ENCODE measurements at regions not wholly inside any gene's neighbourhood (a gene's known extent, or its start where the extent isn't known, plus 50 kb on each side); places are given as distances from the start of the nearest gene placed in this dataset.

DNA sequence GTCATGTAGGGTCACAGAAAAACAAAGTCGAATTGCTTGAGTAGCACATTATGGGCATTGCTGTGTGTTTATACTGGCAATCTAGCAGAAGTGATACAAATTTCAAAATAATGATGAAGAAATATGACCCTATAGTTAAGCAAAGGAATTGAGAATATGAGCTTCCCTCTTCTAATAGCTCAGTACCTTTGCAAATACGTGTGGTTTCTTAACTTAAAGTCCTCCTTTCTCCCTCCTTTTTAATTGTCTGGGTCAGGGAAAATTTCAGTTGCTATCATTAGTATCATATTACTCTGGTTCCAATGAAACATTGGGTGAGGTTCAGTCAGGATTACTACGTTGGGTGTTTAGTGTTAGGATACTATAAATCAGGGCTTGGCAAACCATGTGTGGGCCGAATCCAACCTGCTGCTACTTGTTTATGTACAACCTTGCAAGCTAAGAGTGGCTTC is 166.8 kb upstream of the CARMIL1 start:
- Histone ChIP-seq H3K36me3 (ENCODE audit: control insufficient read depth, insufficient read depth, low read length) (no peaks in the 10 kb centered on the region), H3K27me3 (ENCODE audit: control insufficient read depth, insufficient read depth, low read length) (no peaks in the 10 kb centered on the region), H3K4me3 (ENCODE audit: low read depth, low read length) (no peak overlapping the region)
- FAIRE-seq: no peak
- TF ChIP-seq, protein P1, sequence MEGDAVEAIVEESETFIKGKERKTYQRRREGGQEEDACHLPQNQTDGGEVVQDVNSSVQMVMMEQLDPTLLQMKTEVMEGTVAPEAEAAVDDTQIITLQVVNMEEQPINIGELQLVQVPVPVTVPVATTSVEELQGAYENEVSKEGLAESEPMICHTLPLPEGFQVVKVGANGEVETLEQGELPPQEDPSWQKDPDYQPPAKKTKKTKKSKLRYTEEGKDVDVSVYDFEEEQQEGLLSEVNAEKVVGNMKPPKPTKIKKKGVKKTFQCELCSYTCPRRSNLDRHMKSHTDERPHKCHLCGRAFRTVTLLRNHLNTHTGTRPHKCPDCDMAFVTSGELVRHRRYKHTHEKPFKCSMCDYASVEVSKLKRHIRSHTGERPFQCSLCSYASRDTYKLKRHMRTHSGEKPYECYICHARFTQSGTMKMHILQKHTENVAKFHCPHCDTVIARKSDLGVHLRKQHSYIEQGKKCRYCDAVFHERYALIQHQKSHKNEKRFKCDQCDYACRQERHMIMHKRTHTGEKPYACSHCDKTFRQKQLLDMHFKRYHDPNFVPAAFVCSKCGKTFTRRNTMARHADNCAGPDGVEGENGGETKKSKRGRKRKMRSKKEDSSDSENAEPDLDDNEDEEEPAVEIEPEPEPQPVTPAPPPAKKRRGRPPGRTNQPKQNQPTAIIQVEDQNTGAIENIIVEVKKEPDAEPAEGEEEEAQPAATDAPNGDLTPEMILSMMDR (IDR thresholded peaks at IDR 0.05; ENCODE audit: insufficient read depth, low read length, severe bottlenecking): no peak
- peak; percentile 93 for DNase-seq (ENCODE audit: low read depth)

DNA sequence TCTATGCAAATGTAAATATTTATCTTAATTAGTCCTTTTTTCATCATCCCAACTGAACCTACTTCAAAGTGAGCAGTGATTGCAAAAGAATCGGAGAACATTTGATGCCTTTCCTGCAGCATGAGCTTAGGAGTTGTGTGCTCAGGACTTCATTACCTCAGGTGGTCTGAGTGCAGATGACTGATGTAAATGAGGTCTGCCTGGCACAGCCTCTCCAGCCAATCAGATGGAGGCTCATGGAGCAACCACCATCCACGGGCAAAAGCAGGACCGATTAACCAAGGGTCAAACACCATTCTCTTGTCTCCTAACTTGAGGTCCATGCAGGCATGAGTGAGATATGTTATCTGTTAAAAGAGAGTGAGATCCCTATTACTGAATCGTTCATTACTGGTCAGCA is 165.7 kb upstream of the CARMIL1 start:
- no peaks in the 10 kb centered on the region for H3K27me3 ChIP-seq (ENCODE audit: control insufficient read depth, insufficient read depth, low read length)
- TF ChIP-seq, protein P1 (IDR thresholded peaks at IDR 0.05; ENCODE audit: insufficient read depth, low read length, severe bottlenecking): no peak
- FAIRE-seq (no peak), DNase-seq (ENCODE audit: low read depth) (no peak)
- no peaks in the 10 kb centered on the region for H3K36me3 ChIP-seq (ENCODE audit: control insufficient read depth, insufficient read depth, low read length)
- no peak overlapping the region for H3K4me3 ChIP-seq (ENCODE audit: low read depth, low read length)

DNA sequence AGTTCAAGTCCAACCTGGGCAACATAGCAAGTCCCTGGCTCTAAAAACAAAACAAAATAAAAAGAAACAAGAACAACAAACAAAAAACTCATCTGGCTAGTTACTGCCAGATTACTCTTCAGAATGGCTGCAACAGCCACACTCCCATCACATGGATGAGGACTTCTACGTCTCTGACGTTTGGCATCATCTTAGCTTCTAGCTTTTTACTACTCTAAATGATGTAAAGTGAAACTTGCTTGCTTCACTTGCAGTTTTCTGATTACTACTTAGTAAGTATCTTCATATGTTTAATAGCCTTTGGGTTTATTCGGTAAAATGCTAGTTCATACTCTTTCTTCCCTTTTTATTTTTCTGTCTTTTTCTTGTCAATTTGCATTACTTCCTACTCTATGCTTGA is 161.1 kb upstream of the CARMIL1 start:
- no peaks in the 10 kb centered on the region for H3K27me3 ChIP-seq (ENCODE audit: control insufficient read depth, insufficient read depth, low read length)
- DNase-seq (ENCODE audit: low read depth) (no peak), FAIRE-seq (no peak)
- no peak overlapping the region for H3K4me3 ChIP-seq (ENCODE audit: low read depth, low read length)
- no peaks in the 10 kb centered on the region for H3K36me3 ChIP-seq (ENCODE audit: control insufficient read depth, insufficient read depth, low read length)
- TF ChIP-seq, protein P1 (IDR thresholded peaks at IDR 0.05; ENCODE audit: insufficient read depth, low read length, severe bottlenecking): no peak

DNA sequence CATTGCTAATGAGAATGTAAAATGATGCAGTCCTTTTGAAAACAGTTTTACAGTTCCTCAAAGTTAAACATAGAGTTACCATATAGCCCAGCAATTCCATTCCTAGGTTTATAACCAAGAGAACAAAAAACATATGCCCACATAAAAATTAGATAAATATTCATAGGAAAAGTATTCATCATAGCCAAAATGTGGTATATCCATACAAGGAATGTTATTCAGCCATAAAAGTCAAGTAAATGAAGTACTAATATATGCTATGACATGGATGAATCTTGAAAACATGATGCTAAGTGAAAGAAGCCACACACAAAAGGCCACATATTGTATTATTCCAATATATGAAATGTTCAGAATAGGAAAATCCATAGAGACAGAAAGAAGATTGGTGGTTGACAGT is 158.0 kb upstream of the CARMIL1 start:
- H3K27me3 ChIP-seq (ENCODE audit: control insufficient read depth, insufficient read depth, low read length): no peaks in the 10 kb centered on the region
- DNase-seq (ENCODE audit: low read depth) (no peak), FAIRE-seq (no peak)
- no peaks in the 10 kb centered on the region for H3K36me3 ChIP-seq (ENCODE audit: control insufficient read depth, insufficient read depth, low read length)
- TF ChIP-seq, protein P1 (IDR thresholded peaks at IDR 0.05; ENCODE audit: insufficient read depth, low read length, severe bottlenecking): no peak
- H3K4me3 ChIP-seq (ENCODE audit: low read depth, low read length): no peak overlapping the region

DNA sequence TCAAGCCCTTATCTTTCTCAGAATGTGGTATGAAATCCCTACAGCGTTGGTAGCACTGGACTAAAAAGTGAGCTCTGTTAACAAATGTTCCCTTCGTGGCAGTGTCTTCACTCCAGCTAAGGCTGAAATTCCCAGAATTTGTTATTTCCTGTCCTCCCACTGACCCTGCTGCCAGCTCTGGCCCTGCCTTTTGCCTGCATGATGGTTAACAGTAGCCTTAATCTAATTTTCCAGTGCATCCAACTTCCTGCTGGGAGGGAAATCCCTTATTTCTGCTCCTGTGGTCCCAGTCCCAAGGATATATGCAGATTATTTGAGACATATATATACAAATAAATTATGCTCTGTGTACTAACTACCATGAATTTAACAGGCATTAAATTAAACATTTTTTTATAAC is 157.2 kb upstream of the CARMIL1 start:
- no peaks in the 10 kb centered on the region for H3K27me3 ChIP-seq (ENCODE audit: control insufficient read depth, insufficient read depth, low read length)
- no peaks in the 10 kb centered on the region for H3K36me3 ChIP-seq (ENCODE audit: control insufficient read depth, insufficient read depth, low read length)
- TF ChIP-seq, protein P1 (IDR thresholded peaks at IDR 0.05; ENCODE audit: insufficient read depth, low read length, severe bottlenecking): no peak
- no peak for FAIRE-seq
- H3K4me3 ChIP-seq (ENCODE audit: low read depth, low read length): no peak overlapping the region
- DNase-seq (ENCODE audit: low read depth): no peak

DNA sequence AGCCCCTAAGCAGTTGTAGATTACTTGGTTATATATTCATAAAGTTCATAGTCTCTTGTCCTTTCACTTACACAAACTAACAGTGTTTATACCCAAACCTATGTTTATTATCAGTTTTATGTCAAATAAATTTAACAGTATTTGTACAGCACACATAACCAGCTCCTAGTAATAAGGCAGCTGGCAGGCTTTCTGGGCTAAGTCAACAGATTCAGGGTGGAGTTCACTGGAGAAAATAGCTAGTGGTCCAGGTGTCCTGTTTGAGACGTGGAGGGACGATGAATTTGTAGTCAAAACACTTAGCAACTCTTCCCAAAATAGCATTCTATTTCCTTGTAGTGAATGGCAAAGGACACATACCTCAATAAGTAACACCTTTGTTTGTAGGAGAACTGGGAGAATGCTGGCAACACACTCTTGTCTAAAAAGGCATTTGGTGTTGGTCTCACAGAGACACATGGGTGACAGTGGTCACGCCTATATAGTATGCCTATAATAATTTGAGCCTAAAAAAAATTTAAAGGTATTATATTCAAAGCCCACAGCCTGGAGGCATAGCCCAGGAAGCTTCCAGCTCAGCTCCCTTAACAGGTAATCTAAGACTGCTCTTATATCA is 156.4 kb upstream of the CARMIL1 start:
- no peak for DNase-seq (ENCODE audit: low read depth)
- no peak for FAIRE-seq
- H3K27me3 ChIP-seq (ENCODE audit: control insufficient read depth, insufficient read depth, low read length): no peaks in the 10 kb centered on the region
- H3K36me3 ChIP-seq (ENCODE audit: control insufficient read depth, insufficient read depth, low read length): no peaks in the 10 kb centered on the region
- TF ChIP-seq, protein P1 (IDR thresholded peaks at IDR 0.05; ENCODE audit: insufficient read depth, low read length, severe bottlenecking): no peak
- no peak overlapping the region for H3K4me3 ChIP-seq (ENCODE audit: low read depth, low read length)

Measured in bronchial epithelial cell (primary cell).